Prostate gland (tissue), 2 donors: ENCODE measurements at regions not wholly inside any gene's neighbourhood (a gene's known extent, or its start where the extent isn't known, plus 50 kb on each side); places are given as distances from the start of the nearest gene placed in this dataset.
A peak's percentile ranks its signal among the peaks of the same experiment; 100 is the strongest.

Experiments
- DNase-seq: peaks from one replicate; pipeline ENCODE4 v3.0.0-alpha.2; 2019; ENCODE audit warnings: low spot score
- H3K27ac ChIP-seq, 2 donors: fragments of 200-600 bp; sonication (generic); 2 replicates each; pipeline ENCODE4 v1.5.1; 2017 to 2019
- H3K27me3 ChIP-seq: fragments of 200-600 bp; sonication (generic); replicated peaks from 2 replicates; pipeline ENCODE4 v1.5.1; 2019; ENCODE audit not compliant: insufficient read depth
- H3K36me3 ChIP-seq, 2 donors: fragments of 200-600 bp; sonication (generic); 1 replicate in 1 of 2; 2 replicates in 1 of 2; pipeline versions ENCODE4 v1.5.1 to v1.8.1; 2017 to 2019
- H3K4me1 ChIP-seq: fragments of 200-600 bp; sonication (generic); replicated peaks from 2 replicates; pipeline ENCODE4 v1.5.1; 2019
- H3K4me3 ChIP-seq, 2 donors: fragments of 200-600 bp; sonication (generic); 2 replicates each; pipeline ENCODE4 v1.5.1; 2017 to 2019
- H3K9me3 ChIP-seq: fragments of 200-600 bp; sonication (generic); 2 replicates; pipeline ENCODE4 v1.5.1; 2017
- POLR2A ChIP-seq: fragments of 450-650 bp; IDR thresholded peaks from one replicate; pipeline ENCODE4 v1.6.1; 2016; ENCODE audit warnings: antibody characterized with exemption, mild to moderate bottlenecking
- POLR2AphosphoS5 ChIP-seq: sonication (generic); formaldehyde crosslinking; IDR thresholded peaks from one replicate; pipeline ENCODE4 v1.6.1; 2017; ENCODE audit warnings: antibody characterized with exemption
- WGBS: methylation state at CpG from one replicate; pipeline ENCODE4 v1.1.5; 2018; 5-methylcytosine and 5-hydroxymethylcytosine counted together
- intact Hi-C: fragments of 100-400 bp; cut with DNase I; formaldehyde crosslinking; loops from one replicate; pipeline ENCODE4 v1.14.2; 2022
- TF ChIP-seq, protein P1 (sequence below), 4 experiments: fragments of 200-600 bp in 2 of 4; fragments of 450-650 bp in 2 of 4; sonication (generic) in 2 of 4; IDR thresholded peaks; 1 replicate in 3 of 4; 2 replicates in 1 of 4; pipeline ENCODE4 v1.5.1; 2016 to 2019; ENCODE audit warnings: antibody characterized with exemption in 4 of 4, mild to moderate bottlenecking in 2 of 4, moderate library complexity in 2 of 4

- no peaks in the 10 kb centered on the region for H3K9me3 ChIP-seq
- intact Hi-C loops = no loop called here
- no peak for DNase-seq
- WGBS = 85% methylated on average over 3 of the region's 3 CpGs
- no peaks in the 10 kb centered on the region for H3K27me3 ChIP-seq
- no peak overlapping the region for H3K27ac ChIP-seq
- H3K36me3 ChIP-seq = no peaks in the 10 kb centered on the region
- TF ChIP-seq, protein P1, sequence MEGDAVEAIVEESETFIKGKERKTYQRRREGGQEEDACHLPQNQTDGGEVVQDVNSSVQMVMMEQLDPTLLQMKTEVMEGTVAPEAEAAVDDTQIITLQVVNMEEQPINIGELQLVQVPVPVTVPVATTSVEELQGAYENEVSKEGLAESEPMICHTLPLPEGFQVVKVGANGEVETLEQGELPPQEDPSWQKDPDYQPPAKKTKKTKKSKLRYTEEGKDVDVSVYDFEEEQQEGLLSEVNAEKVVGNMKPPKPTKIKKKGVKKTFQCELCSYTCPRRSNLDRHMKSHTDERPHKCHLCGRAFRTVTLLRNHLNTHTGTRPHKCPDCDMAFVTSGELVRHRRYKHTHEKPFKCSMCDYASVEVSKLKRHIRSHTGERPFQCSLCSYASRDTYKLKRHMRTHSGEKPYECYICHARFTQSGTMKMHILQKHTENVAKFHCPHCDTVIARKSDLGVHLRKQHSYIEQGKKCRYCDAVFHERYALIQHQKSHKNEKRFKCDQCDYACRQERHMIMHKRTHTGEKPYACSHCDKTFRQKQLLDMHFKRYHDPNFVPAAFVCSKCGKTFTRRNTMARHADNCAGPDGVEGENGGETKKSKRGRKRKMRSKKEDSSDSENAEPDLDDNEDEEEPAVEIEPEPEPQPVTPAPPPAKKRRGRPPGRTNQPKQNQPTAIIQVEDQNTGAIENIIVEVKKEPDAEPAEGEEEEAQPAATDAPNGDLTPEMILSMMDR (IDR thresholded peaks at IDR 0.05) = no peak
- TF ChIP-seq POLR2AphosphoS5 = no peak
- no peak for TF ChIP-seq POLR2A
- peaks cover 7% of the 10 kb centered on the region for H3K4me1 ChIP-seq
- no peak overlapping the region for H3K4me3 ChIP-seq
These were observed 80.7 kb upstream of the MAML3 start for GRCh38 chr4:140234697-140235060.

DNA sequence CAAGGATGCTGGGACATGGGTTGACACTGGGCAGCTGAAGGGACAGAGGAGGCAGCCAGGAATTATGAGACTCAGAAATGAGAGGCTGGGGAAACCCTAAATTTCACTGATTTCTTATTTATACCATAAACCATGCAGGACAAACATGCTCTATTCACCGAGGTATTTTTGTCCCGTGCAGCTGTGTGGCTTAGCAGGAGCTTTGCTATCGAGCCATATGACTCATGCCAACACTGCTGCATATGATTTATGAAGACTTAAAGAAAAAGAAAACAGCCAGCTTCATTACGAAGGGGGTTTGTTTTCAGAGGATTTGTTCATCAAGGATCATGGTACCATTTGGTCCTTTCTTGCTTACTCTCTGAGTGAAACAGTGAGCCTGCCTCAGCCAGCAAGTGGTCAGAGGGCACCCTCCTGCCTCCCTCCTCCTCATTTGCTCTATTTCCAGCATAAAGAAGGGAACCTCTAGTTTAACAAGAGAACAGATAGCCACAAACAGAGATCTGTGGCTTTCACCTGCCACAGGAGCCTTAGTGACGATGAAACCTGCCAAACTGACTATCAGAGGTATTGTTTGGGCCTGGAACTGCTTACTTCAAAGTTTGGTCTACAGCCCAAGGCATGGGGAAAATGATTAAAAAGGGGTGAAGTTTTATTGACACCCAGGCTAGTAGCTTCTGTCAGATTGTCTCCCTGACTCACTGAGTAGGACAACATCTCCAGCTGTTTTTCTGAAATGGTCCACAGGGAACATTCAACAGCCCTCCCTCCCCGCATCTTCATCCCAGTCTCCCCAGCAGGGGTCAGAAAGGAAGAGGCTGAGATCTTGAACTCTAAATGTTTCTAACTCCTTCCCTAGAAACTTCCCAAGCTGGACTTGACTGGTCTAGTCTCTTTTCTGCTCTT lies 80.1 kb upstream of the MAML3 start:
- DNase-seq = no peak
- Histone ChIP-seq H3K4me3 (no peak overlapping the region), H3K27ac (peak overlapping the region; percentile 24 to 54), H3K4me1 (peaks cover 7% of the 10 kb centered on the region), H3K9me3 (no peaks in the 10 kb centered on the region), H3K27me3 (no peaks in the 10 kb centered on the region), H3K36me3 (no peaks in the 10 kb centered on the region)
- TF ChIP-seq, protein P1 (IDR thresholded peaks at IDR 0.05) = no peak
- peak; percentile 9 for TF ChIP-seq POLR2AphosphoS5
- no peak for TF ChIP-seq POLR2A
- WGBS = 26% methylated on average over 6 of the region's 6 CpGs
- intact Hi-C loops = no loop called here

- Histone ChIP-seq H3K4me1 (no peaks in the 10 kb centered on the region), H3K27ac (no peak overlapping the region), H3K9me3 (no peaks in the 10 kb centered on the region), H3K4me3 (no peak overlapping the region), H3K36me3 (no peaks in the 10 kb centered on the region), H3K27me3 (no peaks in the 10 kb centered on the region)
- 80% methylated on average over 3 of the region's 3 CpGs for WGBS
- intact Hi-C loops = no loop called here
- TF ChIP-seq POLR2AphosphoS5 (no peak), POLR2A (no peak)
- TF ChIP-seq, protein P1 (IDR thresholded peaks at IDR 0.05) = no peak
- no peak for DNase-seq
These were observed 75.9 kb upstream of the MAML3 start for GRCh38 chr4:140229881-140230280.

GRCh38 chr4:140227286-140227685 lies 73.3 kb upstream of the MAML3 start:
- DNase-seq = no peak
- TF ChIP-seq, protein P1 (IDR thresholded peaks at IDR 0.05) = no peak
- Histone ChIP-seq H3K36me3 (no peaks in the 10 kb centered on the region), H3K4me3 (no peak overlapping the region), H3K9me3 (no peaks in the 10 kb centered on the region), H3K4me1 (no peaks in the 10 kb centered on the region), H3K27me3 (no peaks in the 10 kb centered on the region), H3K27ac (no peak overlapping the region)
- intact Hi-C loops = no loop called here
- WGBS = 96% methylated on average over 1 of the region's 1 CpG
